ENCODE measurements at regions not wholly inside any gene's neighbourhood (a gene's known extent, or its start where the extent isn't known, plus 50 kb on each side); places are given as distances from the start of the nearest gene placed in this dataset.

- TF ChIP-seq CTCF (IDR thresholded peaks at IDR 0.05) (no peak), EZH2 (IDR thresholded peaks at IDR 0.05; ENCODE audit: borderline replicate concordance, insufficient read depth, low read depth, low read length, poor library complexity, severe bottlenecking) (no peak)
Measured at GRCh38 chr1:106978477-106979322, 77.8 kb upstream of the PRMT6 start.
